Right forelimb (tissue), 1 donor: ENCODE measurements at regions not wholly inside any gene's neighbourhood (a gene's known extent, or its start where the extent isn't known, plus 50 kb on each side); places are given as distances from the start of the nearest gene placed in this dataset.

Source experiments
- DNase-seq: peaks from one replicate; pipeline ENCODE4 v3.0.0-alpha.2; 2018

DNA sequence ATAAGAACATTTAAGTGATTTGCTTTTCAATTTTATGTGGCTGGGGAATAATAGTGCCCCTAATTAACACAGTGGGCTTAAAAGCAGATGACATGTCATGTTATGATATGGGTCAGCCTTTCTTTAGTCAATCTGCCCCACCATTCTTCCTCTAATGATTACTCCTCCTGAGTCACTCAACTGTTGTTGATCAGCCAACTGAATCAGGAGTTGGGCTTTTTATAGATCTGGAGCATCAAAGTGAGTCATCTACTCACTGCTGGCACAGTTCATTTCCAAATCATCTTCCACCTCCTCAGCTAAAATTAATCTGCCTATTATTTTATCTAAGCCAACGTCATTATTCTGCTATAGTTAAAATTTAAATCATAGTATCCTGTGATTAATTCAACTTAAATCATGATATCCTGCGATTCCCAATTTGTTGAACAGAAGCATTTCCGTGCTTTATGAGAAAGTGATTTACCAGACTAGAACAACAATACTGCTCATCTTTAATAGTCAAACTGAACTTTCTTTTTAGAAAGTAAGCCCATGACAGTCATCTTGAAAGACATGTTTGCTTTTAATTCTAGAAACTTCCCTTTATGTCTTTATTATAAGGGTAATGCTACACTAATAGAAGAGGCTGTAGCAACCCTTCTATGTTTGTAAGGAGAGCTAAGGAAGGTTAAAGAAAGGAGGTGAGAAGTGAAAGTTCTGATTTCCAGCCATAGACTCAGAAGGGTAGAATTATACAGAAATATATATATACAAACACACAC is 551.4 kb downstream of the TBC1D4 start:
- no peak for DNase-seq

DNA sequence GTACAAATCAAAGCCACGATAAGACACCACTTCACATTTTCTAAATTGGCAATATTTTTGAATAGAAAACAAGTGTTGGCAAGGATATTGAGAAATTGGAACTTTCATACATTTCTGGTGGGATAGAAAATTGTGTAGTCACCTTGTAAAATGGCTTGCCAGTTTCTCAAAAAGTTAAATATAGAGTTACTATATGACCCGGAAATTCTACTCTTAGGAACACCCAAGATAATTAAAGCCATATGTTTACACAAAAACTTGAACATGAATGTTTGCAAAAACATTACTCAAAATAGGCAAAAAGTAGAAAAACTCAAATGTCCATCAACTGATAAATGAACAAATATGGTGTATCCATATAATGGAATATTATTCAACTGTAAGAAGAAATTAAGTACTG is 552.5 kb downstream of the TBC1D4 start:
- no peak for DNase-seq

DNA sequence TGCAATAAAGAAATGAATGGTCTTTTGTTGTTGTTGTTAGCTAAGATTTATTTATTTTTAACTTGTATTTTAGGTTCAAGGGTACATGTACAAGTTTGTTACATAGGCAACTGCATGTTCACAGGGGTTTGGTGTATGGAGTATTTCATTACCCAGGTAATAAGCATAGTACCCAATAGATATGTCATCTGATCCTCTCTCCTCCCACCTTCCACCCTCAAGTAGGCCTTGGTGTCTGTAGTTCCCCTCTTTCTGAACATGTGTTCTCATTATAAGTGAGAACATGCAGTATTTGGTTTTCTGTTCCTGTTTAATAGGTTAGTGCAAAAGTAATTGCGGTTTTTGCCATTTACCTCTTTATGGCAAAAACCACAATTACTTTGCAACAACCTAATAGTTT is 554.1 kb downstream of the TBC1D4 start:
- DNase-seq = no peak

DNA sequence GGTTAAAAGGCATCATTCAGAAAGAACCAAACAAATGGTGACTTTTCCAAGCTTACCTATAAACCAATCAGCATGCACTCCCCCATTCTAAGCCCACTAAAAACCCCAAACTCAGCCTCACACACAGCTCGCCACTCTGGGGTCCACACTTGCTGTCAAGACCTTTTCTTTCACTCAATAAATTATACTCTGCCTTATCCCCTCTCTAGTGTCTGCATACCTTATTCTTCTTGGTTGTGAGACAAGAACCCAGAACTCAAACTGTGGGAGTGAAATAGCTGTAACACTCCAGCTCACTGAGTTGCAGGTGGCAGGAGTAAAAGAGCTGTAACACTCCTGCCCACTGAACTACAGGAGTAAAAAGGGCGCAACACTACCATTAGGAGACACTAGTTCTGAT is 559.0 kb downstream of the TBC1D4 start:
- DNase-seq = no peak

DNA sequence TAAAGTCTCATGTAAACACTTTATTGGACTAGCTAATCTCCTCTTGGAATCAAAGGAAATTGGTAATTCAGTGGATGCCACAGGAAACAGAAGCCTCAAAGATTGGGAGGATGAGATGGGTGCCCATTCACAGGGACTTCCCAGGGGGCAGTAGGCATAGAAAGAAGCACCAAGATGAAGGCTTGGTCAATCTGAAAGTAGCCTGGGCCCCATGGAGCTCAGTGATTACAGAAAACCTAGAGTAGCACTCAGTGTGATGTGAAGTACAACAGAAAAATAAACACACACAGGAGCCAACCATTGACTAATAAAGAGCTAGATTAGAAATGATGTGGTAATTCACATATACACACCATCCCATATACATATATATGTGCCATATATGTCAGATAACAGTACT is 560.6 kb downstream of the TBC1D4 start:
- DNase-seq = no peak

DNA sequence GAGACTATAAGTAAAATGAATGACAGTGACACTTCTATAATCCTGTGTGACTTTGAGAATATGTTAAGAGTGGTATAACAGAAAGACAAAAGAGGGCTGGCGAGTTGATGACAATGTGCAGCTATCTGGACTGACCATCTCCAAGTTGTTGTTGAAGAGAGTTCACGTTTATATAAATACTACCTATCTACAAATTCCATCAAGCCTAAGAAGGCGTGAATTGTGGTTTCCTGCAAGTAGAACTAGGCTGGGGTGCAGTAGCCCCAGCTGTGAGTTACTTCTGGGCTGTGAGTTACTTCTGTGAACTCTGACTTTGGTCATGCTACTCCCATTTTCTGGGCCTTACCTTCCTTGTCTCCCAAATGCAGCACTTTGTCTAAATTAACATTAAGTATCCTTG is 561.0 kb downstream of the TBC1D4 start:
- DNase-seq = no peak

DNA sequence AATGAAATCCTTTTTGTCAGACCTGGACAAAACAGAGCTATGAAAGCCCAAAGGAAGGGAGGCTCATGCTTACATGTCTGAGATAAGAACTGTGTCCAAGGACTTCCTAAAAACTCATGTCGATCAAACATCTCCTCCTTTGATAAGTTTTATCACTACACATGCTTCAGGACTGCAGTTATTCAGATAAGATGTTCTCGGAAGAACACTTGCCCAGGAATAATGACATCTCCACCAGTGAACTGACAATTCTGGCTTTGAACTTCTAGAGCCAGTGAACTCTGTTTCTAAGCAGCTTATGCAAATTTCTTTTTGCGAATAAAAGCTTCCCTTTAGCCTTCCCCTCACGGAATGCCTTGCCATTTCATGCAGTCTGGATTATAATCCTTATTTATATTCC is 561.6 kb downstream of the TBC1D4 start:
- DNase-seq = no peak

DNA sequence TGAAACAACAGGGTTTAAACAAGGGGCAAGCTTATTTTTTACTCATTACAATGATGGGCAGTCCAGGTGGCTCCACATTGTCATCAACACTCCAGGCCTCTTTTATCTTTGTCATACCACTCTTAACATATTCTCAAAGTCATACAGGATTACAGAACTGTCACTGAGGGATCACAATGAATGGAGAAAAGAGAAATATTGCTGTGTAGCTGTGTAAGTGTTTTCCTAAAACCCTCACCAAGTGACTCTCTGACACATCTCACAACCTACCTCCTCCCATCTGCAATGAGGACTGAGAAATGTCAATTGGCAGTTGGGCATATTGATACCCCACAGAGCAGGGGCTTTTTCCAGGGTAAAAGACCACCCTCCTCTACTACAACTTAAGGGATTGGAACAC is 562.1 kb downstream of the TBC1D4 start:
- no peak for DNase-seq

DNA sequence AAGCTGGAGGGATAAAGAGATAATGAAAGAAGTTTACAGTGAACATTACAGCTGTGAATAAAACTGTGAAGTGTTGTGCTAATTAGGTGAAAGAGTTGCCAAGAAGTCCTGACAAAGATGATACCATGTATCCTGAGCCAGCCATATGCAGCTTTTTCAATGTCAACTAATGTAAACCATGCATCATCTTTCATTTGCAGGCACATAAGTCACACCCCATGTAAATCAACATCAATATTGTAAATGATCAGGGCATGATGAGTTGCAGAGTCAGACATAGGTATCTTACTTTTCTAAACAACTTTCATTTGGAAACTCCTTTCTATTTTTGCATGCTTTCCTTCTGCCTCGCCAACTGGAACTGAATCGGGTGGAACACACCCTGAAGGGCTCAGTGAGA is 569.1 kb downstream of the TBC1D4 start:
- DNase-seq = no peak

DNA sequence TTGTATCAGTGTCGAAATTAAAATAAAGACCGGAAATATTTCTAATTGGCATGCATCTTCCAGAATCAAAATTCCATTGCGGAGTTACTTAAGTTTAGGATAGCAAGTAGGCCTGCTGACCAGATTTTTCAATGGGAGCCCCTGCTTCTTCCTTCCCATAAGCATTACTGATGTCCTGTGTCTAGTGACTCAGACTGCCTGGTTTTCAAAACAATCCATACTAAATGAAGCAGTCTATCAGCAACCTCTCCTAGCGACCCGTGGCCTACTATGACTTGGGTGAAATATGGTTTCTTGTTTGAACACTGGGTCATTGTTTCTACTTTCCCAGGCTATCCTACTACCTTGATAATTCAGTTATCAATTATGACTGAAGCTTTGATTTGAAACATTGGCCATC is 571.6 kb downstream of the TBC1D4 start:
- DNase-seq = no peak

DNA sequence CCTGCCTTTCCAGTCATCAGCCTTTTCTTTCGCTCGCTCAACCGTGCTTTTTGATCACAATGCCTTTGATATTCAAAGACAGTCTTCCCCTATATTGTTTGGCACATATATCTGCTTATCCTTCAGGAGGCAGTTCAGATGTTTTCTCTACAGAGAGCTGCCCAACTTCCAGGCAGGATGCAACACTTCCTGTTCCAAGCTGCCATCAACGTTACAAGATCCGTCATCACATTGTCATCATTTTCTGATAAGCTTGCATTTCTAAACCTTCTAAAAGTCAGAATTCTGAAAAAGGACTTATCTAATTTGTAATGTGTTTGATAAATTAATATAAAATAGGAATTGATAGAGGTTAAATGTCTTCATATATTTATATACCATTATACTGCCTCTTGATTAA is 574.2 kb downstream of the TBC1D4 start:
- DNase-seq = no peak

DNA sequence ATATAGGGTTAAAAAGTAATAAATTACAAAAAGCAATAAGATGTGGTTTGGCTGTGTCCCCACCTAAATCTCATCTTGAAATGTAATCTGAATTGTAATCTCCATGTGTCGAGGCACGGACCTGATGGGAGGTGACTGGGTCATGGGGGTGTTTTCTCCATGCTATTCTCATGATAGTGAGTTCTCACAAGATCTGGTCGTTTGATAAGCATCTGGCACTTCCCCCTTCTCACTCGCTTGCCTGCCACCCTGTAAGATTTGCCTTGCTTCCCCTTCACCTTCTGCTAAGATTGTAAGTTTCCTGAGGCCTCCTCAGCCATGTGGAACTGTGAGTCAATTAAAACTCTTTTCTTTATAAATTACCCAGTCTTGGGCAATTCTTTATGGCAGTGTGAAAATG is 577.4 kb downstream of the TBC1D4 start:
- no peak for DNase-seq

DNA sequence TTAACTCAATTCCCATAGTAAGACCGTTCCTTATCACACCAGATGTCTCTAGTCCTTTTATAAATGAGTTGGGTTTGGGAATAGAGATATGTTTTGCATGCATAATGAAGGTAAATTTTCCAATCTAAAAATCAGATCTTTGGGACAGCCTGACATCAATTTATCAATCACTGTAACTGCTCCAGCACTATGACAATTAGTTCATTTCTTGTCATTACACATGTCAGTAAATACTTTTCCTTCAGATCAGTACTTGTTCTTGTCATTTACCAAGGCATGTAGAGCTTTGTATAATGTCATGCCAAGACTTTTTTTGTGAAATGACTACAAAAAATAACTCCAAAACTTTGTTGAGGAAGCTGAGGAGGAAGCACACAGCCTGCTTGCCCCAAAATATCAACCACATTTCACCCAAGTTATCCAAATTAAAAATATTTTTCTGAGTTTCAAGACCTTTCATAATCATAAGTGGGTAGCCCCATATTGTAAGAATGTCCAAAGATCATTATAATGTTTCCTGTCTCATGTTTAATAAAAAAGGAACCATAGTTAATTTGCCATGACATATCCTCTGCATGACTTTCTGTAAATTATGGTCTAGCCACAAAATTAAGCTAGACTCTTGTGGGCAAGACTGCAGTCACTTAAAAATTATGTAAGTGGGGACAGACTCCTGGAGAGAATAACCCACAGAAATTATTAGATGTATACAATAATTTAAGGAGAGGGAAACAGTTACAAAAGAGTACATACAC is 586.8 kb downstream of the TBC1D4 start:
- no peak for DNase-seq

DNA sequence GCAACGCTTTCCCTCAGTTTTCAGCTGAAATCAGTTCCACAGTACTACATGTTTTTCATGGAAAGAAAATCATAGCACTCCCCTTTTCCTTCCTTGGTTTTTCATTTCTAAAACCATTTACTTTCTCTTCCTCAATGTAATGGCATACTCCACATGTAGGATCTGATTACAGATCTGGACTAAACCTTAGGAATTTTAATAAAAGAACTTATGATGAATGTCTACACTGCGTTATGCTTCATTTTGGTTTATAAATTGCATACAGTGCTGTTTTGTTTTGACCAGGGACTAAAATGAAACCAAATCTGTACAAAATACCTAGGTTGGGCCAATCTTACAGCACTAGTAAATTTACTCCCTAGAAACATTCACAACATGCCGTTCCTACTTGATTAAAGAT is 589.9 kb downstream of the TBC1D4 start:
- no peak for DNase-seq

DNA sequence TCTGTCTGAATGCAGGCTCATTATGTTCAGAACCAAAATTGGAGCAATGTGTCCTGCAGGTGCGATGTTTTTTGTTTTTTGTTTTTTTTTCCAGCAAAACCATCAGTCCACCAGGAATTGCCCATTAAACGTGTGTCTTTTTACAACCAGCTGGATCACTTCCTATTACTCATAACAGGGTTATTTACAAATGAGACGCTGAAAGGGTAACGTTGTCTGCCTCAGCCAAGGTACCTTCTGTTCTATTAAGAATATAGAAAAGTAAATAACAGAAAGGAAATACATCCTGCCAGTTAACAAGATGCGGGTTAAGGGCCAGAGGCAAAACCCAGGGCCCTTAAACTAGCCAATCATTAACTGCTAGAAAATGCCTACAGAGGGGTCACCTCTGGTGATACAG is 590.4 kb downstream of the TBC1D4 start:
- DNase-seq = no peak

DNA sequence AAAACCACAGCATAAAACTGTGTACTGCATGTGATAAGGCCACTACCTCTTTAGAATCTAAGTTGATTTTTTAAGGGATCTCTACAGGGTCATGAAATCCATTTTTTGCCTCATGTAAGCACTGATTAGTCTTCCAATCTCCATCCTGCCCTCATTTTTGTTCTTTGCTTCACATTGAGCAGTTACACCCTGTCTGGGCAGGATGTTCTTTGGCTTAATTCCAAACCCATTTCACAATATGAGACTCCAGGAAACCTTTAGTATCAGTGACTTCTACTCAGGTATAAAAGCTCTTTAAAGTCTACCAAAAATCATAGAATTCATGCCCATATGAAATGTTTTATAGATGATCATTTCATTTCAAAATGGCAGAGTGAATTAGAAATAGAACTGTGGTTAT is 592.6 kb downstream of the TBC1D4 start:
- DNase-seq = no peak

DNA sequence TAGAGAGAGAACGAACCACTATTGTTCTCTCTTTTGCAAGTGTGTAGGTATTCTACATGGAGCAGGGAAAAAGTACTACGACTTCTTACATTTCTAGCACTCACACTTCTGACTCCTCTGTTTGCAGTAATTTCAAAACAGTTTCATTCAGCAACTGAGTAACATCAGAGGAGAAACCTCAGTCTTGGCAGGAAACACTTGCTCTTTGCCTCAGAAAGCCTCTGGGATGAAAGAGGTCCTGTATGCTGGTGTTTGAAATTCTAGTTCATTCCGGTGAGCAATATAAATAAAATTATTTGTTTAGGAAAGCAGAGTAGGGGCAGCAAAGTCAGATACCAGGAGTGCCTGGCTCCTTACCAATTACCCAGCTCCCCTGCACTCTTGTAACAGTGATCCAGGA is 595.5 kb downstream of the TBC1D4 start:
- no peak for DNase-seq

DNA sequence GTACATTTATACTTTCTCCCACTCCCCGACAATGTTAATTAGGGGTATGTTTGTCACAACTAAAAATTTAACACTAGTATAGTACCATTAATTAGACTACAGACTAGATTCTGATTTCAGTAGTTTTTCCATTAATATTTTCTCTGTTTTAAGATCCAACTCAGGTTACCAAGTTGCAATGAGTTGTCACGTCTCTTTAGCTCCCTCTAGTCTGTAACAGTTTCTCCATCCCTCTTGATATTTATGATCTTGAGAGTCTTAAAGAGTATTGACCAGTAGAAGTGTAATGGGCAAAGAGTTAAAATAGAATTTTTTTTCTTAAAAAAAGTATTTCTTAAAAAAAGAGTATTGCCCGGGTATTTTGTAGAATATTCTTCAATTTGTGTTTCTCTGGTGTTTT is 598.1 kb downstream of the TBC1D4 start:
- DNase-seq = no peak

DNA sequence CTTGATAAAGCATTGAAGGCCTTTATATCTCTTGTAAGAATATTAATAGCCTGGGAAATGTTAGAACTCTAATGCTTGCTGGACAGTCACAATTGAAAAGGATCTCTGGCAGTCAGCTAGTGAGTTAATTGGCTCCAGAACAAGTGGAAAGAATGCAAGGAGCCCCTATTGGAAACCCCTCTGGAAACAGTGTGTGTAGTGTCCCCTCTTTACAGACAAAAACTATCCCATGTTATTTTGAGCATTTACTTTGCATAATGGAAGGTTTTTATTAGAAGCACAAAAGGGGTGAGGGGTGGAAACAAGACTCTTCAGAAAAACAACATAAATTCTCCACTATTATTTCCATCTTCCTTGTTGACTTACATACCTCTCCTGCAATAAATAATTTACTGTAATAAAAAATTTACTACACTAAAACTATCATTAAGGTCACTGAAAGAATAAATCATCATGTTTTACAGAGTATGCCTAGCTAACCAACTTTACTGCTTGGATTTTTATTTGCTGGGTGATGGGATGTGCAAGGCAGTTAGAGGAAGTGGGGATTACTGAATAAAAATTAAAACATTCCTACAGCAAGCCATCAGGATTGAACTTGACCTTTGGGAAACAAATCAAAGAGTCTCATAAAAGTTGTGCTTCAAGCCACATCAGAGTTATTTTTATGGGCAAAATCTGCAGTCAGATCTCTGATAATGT is 610.4 kb downstream of the TBC1D4 start:
- no peak for DNase-seq

DNA sequence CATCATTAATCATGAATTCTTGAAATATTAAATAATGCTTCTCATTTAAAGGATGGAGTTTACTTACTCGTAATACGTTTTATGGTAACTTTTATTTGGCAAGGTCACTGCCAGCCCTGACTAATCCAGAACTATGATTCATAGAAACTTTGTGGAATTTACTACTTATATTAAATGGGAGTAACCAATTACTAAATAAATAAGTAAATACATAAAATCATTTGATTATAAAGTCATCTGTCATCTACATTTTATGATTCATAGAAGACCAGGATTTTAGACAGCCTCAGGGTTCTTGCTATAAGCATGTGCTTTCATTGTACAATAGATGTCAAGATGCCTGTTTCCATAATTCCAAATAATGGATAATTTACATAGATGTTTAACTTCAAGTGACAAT is 611.1 kb downstream of the TBC1D4 start:
- DNase-seq = no peak

DNA sequence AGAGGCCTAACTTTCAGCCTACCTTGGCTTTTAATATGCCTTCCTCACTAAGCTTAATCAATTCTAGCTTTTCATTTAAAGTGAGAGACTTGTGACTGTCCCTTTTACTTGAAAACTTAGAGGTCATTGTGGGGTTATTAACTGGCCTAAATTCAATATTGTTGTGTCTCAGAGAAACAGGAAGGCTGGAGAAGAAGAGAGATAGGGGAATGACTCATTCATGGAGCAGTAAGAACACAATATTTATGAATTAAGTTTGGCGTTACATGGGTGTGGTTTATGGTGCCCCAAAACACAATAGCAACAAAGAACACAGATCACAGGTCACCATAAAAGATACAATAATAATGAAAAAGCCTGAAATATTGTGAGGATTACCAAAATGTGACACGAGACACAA is 612.1 kb downstream of the TBC1D4 start:
- DNase-seq = no peak

DNA sequence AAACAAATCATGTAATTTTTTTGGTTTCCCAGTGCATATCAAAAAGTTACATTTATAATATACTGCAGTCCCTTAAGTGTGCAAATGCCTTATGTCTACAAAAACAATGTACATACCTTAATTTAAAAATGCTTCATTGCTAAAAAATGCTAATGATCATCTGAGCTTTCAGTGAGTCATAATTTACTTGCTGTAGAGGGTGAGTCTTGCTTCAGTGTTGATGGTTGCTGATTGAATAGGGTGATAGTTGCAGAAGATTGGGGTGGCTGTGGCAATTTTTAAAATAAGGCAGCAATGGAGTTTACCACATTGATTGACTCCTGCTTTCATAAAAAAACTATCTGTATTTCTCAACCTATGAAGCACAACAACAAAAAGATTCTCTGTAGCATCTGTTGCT is 613.9 kb downstream of the TBC1D4 start:
- no peak for DNase-seq

DNA sequence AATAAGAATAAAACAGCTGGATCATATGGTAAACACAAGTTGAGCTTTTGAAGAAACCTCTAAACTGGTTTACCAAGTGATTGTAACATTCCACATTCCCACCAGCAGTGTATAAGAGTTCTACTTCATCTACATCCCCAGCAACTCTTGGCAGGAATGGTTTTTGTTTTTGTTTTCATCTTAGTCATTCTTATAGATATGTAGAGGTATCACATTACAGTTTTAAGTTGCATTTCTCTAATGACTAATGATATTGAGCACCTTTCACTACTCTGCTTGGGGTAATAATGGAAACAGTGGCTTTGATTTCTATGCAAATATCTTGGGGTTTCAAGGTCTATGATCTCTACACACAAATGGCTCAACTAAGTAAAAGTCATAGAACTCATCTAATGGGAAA is 614.5 kb downstream of the TBC1D4 start:
- DNase-seq = no peak

DNA sequence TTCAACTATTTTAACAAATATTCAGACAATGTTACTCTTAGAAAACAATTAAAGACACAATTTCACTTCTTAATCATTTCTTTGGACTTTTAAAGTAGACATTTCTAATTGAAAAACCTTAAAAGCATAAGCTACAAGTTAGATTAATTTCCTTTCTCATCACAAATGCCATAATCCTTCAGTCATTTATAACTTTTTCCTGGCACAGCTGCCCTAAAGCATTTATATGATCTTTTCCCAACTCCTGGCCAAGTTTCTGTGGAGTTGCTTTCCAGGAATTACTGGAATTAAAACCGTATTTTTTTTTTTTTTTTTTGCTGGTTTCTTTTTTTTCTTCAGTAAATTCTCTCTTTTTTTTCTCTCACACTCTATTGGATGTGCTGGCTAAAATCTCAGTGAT is 615.9 kb downstream of the TBC1D4 start:
- no peak for DNase-seq
